ENCODE measurements at regions not wholly inside any gene's neighbourhood (a gene's known extent, or its start where the extent isn't known, plus 50 kb on each side); places are given as distances from the start of the nearest gene placed in this dataset.
"Not testable (repeated sequence)": the region's sequence is repeated elsewhere in the genome, so short reads cannot be mapped to it uniquely, and the experiment has no call there.

GRCh38 chr3:177838766-177839350, 641.6 kb upstream of the TBL1XR1 start:
- no peaks in the 10 kb centered on the region for H3K36me3 ChIP-seq (ENCODE audit: insufficient read depth)
- H3K4me3 ChIP-seq (ENCODE audit: low read depth, low read length), result no peak overlapping the region
- DNase-seq (ENCODE audit: extremely low spot score), result no peak
- 69% methylated on average over 7 of the region's 7 CpGs for WGBS
- no peak overlapping the region for H3K27ac ChIP-seq (ENCODE audit: low read depth)
- no peaks in the 10 kb centered on the region for H3K4me1 ChIP-seq (ENCODE audit: insufficient read depth)

GRCh38 chr3:177842302-177842701, 645.0 kb upstream of the TBL1XR1 start:
- no peak for DNase-seq (ENCODE audit: extremely low spot score)
- H3K36me3 ChIP-seq (ENCODE audit: insufficient read depth), result no peaks in the 10 kb centered on the region
- no peak overlapping the region for H3K27ac ChIP-seq (ENCODE audit: low read depth)
- H3K4me1 ChIP-seq (ENCODE audit: insufficient read depth), result no peaks in the 10 kb centered on the region
- no peak overlapping the region for H3K4me3 ChIP-seq (ENCODE audit: low read depth, low read length)
- WGBS, result 93% methylated on average over 1 of the region's 1 CpG

DNA sequence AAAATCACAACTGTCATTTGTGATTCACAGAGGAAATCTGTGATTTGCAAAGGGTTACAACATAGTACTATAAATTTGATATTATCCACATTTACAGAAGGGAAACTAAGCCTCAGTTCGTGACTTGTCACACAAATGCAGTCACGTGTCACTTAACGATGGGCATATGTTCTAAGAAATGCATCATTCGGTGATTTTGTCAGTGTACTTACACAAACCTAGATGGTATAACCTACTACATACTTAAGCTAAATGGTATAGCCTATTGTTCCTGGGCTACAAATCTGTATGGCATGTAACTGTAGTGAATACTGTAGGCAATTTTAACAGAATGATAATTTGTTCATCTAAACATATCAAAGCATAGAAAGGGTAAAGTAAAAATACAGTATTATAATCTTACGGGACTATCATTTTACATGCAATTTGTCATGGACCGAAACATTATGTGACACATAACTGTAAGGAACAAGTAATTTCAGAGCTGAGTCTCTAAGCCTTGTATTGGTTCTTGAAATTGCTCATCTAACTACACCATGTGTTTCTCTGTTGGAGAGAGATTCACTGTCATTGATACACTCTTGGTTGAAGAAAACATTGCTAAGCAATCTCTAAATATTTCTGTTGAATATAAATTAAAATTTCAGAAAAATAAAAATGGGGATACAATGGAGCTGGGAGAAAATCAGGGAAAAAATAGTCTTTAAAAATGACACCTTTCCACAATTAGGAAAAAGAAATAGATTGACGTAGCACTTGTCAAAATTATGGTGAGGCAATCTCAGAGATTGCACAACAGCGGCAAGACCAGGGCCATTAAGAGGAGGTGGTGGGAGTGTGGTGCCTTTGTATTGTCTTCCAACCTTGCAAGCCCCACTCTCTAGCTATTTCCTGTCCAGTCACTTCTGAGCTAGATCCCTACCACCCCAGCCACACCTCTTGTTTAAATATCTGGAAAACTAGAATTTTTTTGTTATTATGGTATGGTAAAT, 645.8 kb upstream of the TBL1XR1 start:
- H3K27ac ChIP-seq (ENCODE audit: low read depth), result no peak overlapping the region
- 93% methylated on average over 8 of the region's 8 CpGs for WGBS
- DNase-seq (ENCODE audit: extremely low spot score), result no peak
- H3K4me3 ChIP-seq (ENCODE audit: low read depth, low read length), result no peak overlapping the region
- no peaks in the 10 kb centered on the region for H3K4me1 ChIP-seq (ENCODE audit: insufficient read depth)
- no peaks in the 10 kb centered on the region for H3K36me3 ChIP-seq (ENCODE audit: insufficient read depth)

DNA sequence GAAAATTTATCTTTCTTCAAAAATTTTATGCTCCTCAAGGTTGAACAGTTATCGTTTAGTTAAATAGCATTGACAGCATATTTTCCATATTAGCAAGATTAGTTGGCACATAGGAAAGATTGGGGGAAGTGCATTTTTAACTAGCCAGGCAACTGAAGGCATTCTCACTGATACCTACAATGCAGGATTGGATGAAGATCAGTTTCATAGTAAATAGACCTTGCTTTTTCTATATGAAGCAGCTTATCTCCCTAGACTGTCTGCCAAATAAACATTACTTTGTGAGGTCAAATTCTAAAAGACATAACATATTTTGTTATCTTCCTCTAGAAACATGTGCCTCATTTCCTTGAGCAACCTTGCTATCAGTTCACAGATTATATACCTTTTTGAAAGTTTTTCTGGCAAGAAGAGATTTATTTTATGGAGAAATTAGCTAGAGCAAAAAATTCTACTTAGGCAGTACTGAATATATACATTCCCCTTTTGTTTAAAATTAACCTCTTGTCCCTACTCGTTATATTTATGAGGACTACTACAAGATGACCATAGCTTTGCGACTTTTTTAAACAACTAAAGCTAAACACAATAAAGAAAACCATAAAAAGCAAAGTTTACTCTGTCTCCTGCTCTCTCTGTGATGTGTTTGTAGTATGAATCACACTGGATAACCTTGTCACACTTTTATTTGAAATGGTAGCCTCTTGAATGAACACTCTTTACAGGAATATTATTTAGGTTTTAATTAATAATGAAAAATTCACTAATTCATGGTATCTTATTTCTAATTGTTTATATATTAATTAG, 654.9 kb upstream of the TBL1XR1 start:
- no peak for DNase-seq (ENCODE audit: extremely low spot score)
- Histone ChIP-seq H3K4me1 (ENCODE audit: insufficient read depth) (no peaks in the 10 kb centered on the region), H3K36me3 (ENCODE audit: insufficient read depth) (no peaks in the 10 kb centered on the region), H3K4me3 (ENCODE audit: low read depth, low read length) (no peak overlapping the region), H3K27ac (ENCODE audit: low read depth) (no peak overlapping the region)
- 20% methylated on average over 3 of the region's 3 CpGs for WGBS

GRCh38 chr3:177855021-177855420, 657.7 kb upstream of the TBL1XR1 start:
- H3K36me3 ChIP-seq (ENCODE audit: insufficient read depth), result no peaks in the 10 kb centered on the region
- H3K4me3 ChIP-seq (ENCODE audit: low read depth, low read length), result no peak overlapping the region
- 53% methylated on average over 2 of the region's 2 CpGs for WGBS
- DNase-seq (ENCODE audit: extremely low spot score), result no peak
- no peaks in the 10 kb centered on the region for H3K4me1 ChIP-seq (ENCODE audit: insufficient read depth)
- H3K27ac ChIP-seq (ENCODE audit: low read depth), result no peak overlapping the region

DNA sequence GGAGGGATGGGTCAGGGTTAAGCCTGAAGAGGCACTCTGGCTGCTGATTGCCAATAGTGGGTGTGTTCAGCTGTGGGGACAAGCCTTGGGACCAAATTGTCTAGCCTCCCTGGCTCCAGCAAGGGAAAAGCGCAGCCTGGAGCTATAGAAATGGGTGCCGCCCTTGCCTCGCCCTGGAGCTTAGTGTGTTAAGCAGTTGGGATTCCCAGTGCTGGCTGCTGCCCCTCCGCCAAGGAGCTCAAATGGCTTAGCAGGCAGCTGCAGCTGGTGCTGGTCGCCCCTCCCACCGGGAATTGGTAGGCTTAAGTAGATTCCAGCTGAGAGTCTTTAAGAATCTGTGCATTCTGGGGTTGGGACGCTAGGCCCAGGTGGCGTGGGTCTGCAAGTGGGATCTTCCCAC, 662.9 kb upstream of the TBL1XR1 start:
- H3K36me3 ChIP-seq (ENCODE audit: insufficient read depth), result no peaks in the 10 kb centered on the region
- H3K27ac ChIP-seq (ENCODE audit: low read depth), result no peak overlapping the region
- no peak for DNase-seq (ENCODE audit: extremely low spot score)
- WGBS, result 91% methylated on average over 8 of the region's 8 CpGs
- H3K4me1 ChIP-seq (ENCODE audit: insufficient read depth), result no peaks in the 10 kb centered on the region
- no peak overlapping the region for H3K4me3 ChIP-seq (ENCODE audit: low read depth, low read length)

DNA sequence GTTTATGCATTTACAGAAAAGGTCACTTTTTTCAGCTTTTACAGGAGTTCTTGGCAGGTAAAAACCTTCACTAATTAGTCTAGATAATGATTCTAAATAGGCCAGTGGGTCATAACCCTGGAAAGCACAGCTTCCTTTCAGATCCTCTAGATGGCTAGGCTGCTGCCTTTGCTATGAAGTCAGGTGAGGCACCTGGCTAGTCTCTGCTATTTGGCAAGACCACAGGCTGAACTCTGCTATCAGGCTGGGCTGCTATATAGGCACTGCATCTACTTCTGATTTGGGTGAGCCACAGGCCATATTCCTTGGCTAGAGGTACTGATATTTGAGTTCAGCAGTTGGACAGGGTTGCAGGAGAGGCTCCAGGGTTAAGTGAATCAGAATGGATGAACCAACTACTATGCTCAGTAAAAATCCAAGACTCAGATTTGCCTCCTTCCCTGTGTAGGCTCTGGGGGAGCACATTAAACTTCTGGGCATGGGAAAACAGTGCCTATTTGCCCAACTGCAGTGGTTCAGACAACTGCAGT, 665.7 kb upstream of the TBL1XR1 start:
- Histone ChIP-seq H3K4me3 (ENCODE audit: low read depth, low read length) (no peak overlapping the region), H3K27ac (ENCODE audit: low read depth) (no peak overlapping the region), H3K4me1 (ENCODE audit: insufficient read depth) (no peaks in the 10 kb centered on the region), H3K36me3 (ENCODE audit: insufficient read depth) (no peaks in the 10 kb centered on the region)
- no peak for DNase-seq (ENCODE audit: extremely low spot score)

DNA sequence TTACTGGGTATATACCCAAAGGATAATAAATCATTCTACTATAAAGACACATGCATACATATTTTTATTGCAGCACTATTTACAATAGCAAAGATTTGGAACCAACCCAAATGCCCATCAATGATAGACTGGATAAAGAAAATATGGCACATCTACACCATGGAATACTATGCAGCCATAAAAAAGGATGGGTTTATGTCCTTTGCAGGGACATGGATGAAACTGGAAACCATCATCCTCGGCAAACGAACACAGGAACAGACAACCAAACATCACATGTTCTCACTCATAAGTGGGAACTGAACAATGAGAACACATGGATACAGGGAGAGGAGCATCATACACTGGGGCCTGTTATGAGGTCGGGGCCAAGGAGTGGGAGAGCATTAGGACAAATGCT, 665.0 kb upstream of the KCNMB2 start:
- 96% methylated on average over 3 of the region's 3 CpGs for WGBS
- DNase-seq (ENCODE audit: extremely low spot score); H3K4me3 ChIP-seq (ENCODE audit: low read depth, low read length); H3K4me1 ChIP-seq (ENCODE audit: insufficient read depth); H3K36me3 ChIP-seq (ENCODE audit: insufficient read depth); H3K27ac ChIP-seq (ENCODE audit: low read depth): not testable (repeated sequence)

DNA sequence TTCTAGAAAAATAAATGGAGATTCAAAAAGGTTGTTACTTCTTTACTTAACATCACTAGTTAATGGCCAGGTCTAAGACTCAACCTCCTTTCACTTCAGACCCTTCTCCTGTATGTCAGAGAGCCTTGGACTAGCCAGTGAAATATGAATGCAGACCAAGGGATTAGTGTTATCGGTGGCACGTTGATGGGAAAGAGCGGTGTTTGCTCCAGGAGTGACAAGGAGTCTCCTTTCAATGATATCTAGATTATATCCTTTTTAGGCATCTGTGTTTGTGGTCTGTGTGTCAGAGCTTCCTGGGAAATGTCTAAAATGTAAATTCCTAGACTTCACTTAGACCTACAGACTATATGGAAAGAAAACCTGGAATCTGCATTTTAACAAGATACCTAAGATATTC, 658.0 kb upstream of the KCNMB2 start:
- Histone ChIP-seq H3K27ac (ENCODE audit: low read depth) (no peak overlapping the region), H3K4me3 (ENCODE audit: low read depth, low read length) (no peak overlapping the region), H3K4me1 (ENCODE audit: insufficient read depth) (no peaks in the 10 kb centered on the region), H3K36me3 (ENCODE audit: insufficient read depth) (no peaks in the 10 kb centered on the region)
- WGBS, result 53% methylated on average over 3 of the region's 3 CpGs
- DNase-seq (ENCODE audit: extremely low spot score), result no peak

DNA sequence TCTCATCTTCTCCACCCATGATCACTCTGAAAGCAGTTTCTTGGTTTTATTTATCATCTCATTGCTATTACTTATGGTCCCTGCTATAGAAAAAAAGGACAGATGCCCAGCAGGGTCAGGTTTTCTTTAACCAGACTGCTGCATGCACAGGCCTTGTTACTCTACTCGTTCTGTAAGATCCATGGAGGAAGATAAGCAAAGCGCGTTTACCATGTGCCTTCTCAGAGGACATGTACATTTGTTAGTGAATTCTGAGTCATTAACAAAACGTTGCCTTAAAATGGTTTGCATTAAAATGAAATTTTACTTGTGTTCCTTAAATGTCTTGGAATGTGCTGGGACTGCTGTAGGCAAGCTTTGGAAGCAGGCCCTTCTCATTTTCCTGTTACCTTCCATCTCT, 657.3 kb upstream of the KCNMB2 start:
- 78% methylated on average over 4 of the region's 4 CpGs for WGBS
- H3K27ac ChIP-seq (ENCODE audit: low read depth), result no peak overlapping the region
- no peaks in the 10 kb centered on the region for H3K36me3 ChIP-seq (ENCODE audit: insufficient read depth)
- H3K4me1 ChIP-seq (ENCODE audit: insufficient read depth), result no peaks in the 10 kb centered on the region
- H3K4me3 ChIP-seq (ENCODE audit: low read depth, low read length), result no peak overlapping the region
- no peak for DNase-seq (ENCODE audit: extremely low spot score)

DNA sequence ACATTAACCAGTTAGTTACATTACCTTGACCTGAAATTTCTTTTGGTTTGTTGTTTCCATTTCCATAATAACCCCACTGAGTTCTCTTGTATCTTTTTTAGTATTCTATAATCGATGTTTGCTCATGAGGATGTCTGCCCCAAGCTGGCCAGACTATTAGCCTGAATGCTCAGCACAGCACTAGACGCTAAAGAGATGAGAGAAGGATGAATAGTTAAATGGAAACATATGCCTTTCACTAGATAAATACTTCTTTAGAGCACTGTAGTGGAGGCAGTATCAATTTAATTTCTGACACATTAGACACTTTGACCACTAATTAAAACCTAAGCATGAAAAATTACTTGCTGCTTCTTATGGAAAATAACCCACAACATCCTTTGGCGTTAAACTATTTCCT, 654.9 kb upstream of the KCNMB2 start:
- Histone ChIP-seq H3K4me3 (ENCODE audit: low read depth, low read length) (no peak overlapping the region), H3K27ac (ENCODE audit: low read depth) (no peak overlapping the region), H3K36me3 (ENCODE audit: insufficient read depth) (no peaks in the 10 kb centered on the region), H3K4me1 (ENCODE audit: insufficient read depth) (no peaks in the 10 kb centered on the region)
- no peak for DNase-seq (ENCODE audit: extremely low spot score)
- 71% methylated on average over 3 of the region's 3 CpGs for WGBS

DNA sequence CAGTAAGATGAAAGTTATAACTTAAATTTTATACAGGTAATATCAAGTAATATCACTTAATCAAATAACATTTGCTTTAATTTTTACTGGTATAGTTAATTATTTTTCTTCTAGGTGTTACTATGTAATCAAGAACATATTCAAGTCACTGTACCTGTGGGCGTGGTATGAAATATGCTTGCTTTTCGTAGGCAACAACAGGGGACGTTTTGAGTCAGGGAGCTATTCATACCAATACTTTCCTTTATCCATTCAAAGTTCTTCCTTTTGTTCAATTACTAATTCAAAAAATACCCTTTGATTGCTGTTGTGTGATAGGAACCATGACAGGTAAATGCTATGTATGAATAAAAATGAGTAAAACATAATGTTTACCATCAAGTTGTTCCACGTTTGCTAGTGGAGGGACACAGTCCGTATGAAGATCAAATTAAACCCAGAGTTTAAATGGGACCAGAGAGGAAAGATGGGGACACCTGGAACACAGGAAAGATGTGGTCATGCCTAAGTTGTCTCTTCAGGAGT, 654.0 kb upstream of the KCNMB2 start:
- Histone ChIP-seq H3K4me3 (ENCODE audit: low read depth, low read length) (no peak overlapping the region), H3K36me3 (ENCODE audit: insufficient read depth) (no peaks in the 10 kb centered on the region), H3K27ac (ENCODE audit: low read depth) (no peak overlapping the region), H3K4me1 (ENCODE audit: insufficient read depth) (no peaks in the 10 kb centered on the region)
- WGBS, result 92% methylated on average over 5 of the region's 5 CpGs
- DNase-seq (ENCODE audit: extremely low spot score), result no peak

GRCh38 chr3:177883091-177883490, 653.1 kb upstream of the KCNMB2 start:
- 86% methylated on average over 2 of the region's 2 CpGs for WGBS
- no peak overlapping the region for H3K27ac ChIP-seq (ENCODE audit: low read depth)
- no peak for DNase-seq (ENCODE audit: extremely low spot score)
- no peaks in the 10 kb centered on the region for H3K36me3 ChIP-seq (ENCODE audit: insufficient read depth)
- no peaks in the 10 kb centered on the region for H3K4me1 ChIP-seq (ENCODE audit: insufficient read depth)
- H3K4me3 ChIP-seq (ENCODE audit: low read depth, low read length), result no peak overlapping the region

Data from urinary bladder (tissue), 3 donors.